ENCODE measurements at regions not wholly inside any gene's neighbourhood (a gene's known extent, or its start where the extent isn't known, plus 50 kb on each side); places are given as distances from the start of the nearest gene placed in this dataset.

- H3K4me1 ChIP-seq, result no peaks in the 10 kb centered on the region
- no peaks in the 10 kb centered on the region for H3K27me3 ChIP-seq
- 92 to 93% methylated on average over 3 of the region's 3 CpGs for WGBS, 2 donors
- H3K36me3 ChIP-seq, result no peaks in the 10 kb centered on the region
- TF ChIP-seq EP300 (IDR thresholded peaks at IDR 0.05) (no peak), POLR2A (IDR thresholded peaks at IDR 0.05) (no peak), CTCF (IDR thresholded peaks at IDR 0.05) (no peak), POLR2AphosphoS5 (IDR thresholded peaks at IDR 0.05) (no peak)
- H3K27ac ChIP-seq, result no peak overlapping the region
- DNase-seq (peak in 1 of 2 donors; percentile 5), ATAC-seq (ENCODE audit: low FRiP score in 2 of 2) (no peak)
- no peak overlapping the region for H3K4me3 ChIP-seq
- H3K9me3 ChIP-seq, result no peaks in the 10 kb centered on the region
Measured at GRCh38 chr11:104658177-104658576, 240.1 kb downstream of the CASP12 start.

- no peaks in the 10 kb centered on the region for H3K4me1 ChIP-seq
- no peak overlapping the region for H3K27ac ChIP-seq
- H3K4me3 ChIP-seq, result no peak overlapping the region
- ATAC-seq (ENCODE audit: low FRiP score in 2 of 2), result no peak
- TF ChIP-seq EP300 (IDR thresholded peaks at IDR 0.05), result no peak
- no peak for TF ChIP-seq POLR2A (IDR thresholded peaks at IDR 0.05)
- no peak for TF ChIP-seq CTCF (IDR thresholded peaks at IDR 0.05)
- TF ChIP-seq POLR2AphosphoS5 (IDR thresholded peaks at IDR 0.05), result no peak
- no peaks in the 10 kb centered on the region for H3K9me3 ChIP-seq
- DNase-seq, result no peak
- 88 to 93% methylated on average over 2 of the region's 2 CpGs for WGBS, 2 donors
- no peaks in the 10 kb centered on the region for H3K27me3 ChIP-seq
- H3K36me3 ChIP-seq, result no peaks in the 10 kb centered on the region
Measured at GRCh38 chr11:104657083-104657482, 241.2 kb downstream of the CASP12 start.

GRCh38 chr11:104655066-104655465 is 243.2 kb downstream of the CASP12 start:
- no peak for TF ChIP-seq CTCF (IDR thresholded peaks at IDR 0.05)
- TF ChIP-seq POLR2A (IDR thresholded peaks at IDR 0.05), result no peak
- TF ChIP-seq EP300 (IDR thresholded peaks at IDR 0.05), result no peak
- no peak for TF ChIP-seq POLR2AphosphoS5 (IDR thresholded peaks at IDR 0.05)
- no peaks in the 10 kb centered on the region for H3K36me3 ChIP-seq
- no peak for DNase-seq
- H3K9me3 ChIP-seq, result no peaks in the 10 kb centered on the region
- H3K4me1 ChIP-seq, result no peaks in the 10 kb centered on the region
- H3K27ac ChIP-seq, result no peak overlapping the region
- no peak for ATAC-seq (ENCODE audit: low FRiP score in 2 of 2)
- H3K4me3 ChIP-seq, result no peak overlapping the region
- no peaks in the 10 kb centered on the region for H3K27me3 ChIP-seq

- Histone ChIP-seq H3K4me3 (no peak overlapping the region), H3K4me1 (no peaks in the 10 kb centered on the region), H3K27me3 (no peaks in the 10 kb centered on the region), H3K36me3 (no peaks in the 10 kb centered on the region), H3K27ac (no peak overlapping the region), H3K9me3 (no peaks in the 10 kb centered on the region)
- ATAC-seq (ENCODE audit: low FRiP score in 2 of 2) (no peak), DNase-seq (no peak)
- TF ChIP-seq CTCF (IDR thresholded peaks at IDR 0.05) (no peak), POLR2A (IDR thresholded peaks at IDR 0.05) (no peak), POLR2AphosphoS5 (IDR thresholded peaks at IDR 0.05) (no peak), EP300 (IDR thresholded peaks at IDR 0.05) (no peak)
- 85 to 88% methylated on average over 1 of the region's 1 CpG for WGBS, 2 donors
Measured at GRCh38 chr11:104654181-104654813, 244.0 kb downstream of the CASP12 start.

GRCh38 chr11:104653407-104653806 is 244.9 kb downstream of the CASP12 start:
- no peaks in the 10 kb centered on the region for H3K27me3 ChIP-seq
- H3K4me1 ChIP-seq, result no peaks in the 10 kb centered on the region
- no peaks in the 10 kb centered on the region for H3K9me3 ChIP-seq
- DNase-seq (no peak), ATAC-seq (ENCODE audit: low FRiP score in 2 of 2) (peak; percentile 30 to 56)
- H3K36me3 ChIP-seq, result no peaks in the 10 kb centered on the region
- TF ChIP-seq POLR2AphosphoS5 (IDR thresholded peaks at IDR 0.05), result no peak
- TF ChIP-seq EP300 (IDR thresholded peaks at IDR 0.05), result no peak
- no peak for TF ChIP-seq CTCF (IDR thresholded peaks at IDR 0.05)
- TF ChIP-seq POLR2A (IDR thresholded peaks at IDR 0.05), result no peak
- no peak overlapping the region for H3K27ac ChIP-seq
- no peak overlapping the region for H3K4me3 ChIP-seq
- 21 to 35% methylated on average over 5 of the region's 5 CpGs for WGBS, 2 donors

Data from upper lobe of left lung (tissue), 6 donors.